ENCODE measurements at regions not wholly inside any gene's neighbourhood (a gene's known extent, or its start where the extent isn't known, plus 50 kb on each side); places are given as distances from the start of the nearest gene placed in this dataset.

GRCh38 chr14:88951370-88951769 lies 126.9 kb downstream of the TTC8 start:
- TF ChIP-seq, protein P1, sequence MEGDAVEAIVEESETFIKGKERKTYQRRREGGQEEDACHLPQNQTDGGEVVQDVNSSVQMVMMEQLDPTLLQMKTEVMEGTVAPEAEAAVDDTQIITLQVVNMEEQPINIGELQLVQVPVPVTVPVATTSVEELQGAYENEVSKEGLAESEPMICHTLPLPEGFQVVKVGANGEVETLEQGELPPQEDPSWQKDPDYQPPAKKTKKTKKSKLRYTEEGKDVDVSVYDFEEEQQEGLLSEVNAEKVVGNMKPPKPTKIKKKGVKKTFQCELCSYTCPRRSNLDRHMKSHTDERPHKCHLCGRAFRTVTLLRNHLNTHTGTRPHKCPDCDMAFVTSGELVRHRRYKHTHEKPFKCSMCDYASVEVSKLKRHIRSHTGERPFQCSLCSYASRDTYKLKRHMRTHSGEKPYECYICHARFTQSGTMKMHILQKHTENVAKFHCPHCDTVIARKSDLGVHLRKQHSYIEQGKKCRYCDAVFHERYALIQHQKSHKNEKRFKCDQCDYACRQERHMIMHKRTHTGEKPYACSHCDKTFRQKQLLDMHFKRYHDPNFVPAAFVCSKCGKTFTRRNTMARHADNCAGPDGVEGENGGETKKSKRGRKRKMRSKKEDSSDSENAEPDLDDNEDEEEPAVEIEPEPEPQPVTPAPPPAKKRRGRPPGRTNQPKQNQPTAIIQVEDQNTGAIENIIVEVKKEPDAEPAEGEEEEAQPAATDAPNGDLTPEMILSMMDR (IDR thresholded peaks at IDR 0.05), result no peak
- TF ChIP-seq POLR2A (IDR thresholded peaks at IDR 0.05) (no peak), EP300 (IDR thresholded peaks at IDR 0.05) (no peak)

Data from ovary (tissue), 3 donors.